GM12878 (cell line): ENCODE measurements at regions not wholly inside any gene's neighbourhood (a gene's known extent, or its start where the extent isn't known, plus 50 kb on each side); places are given as distances from the start of the nearest gene placed in this dataset.

Source experiments
- ATAC-seq: fragments of 200-7000 bp; cut with Tn5 transposase; 3 replicates; pipeline ENCODE4 v1.9.1; 2020; ENCODE audit warnings: mild to moderate bottlenecking, moderate library complexity
- BruUV-seq: library from RNA; stranded (reverse); fragments of 400-500 nt; replicated peaks from 2 replicates; lab custom pipeline; 2021; lab: Mats Ljungman, UMichigan
- CTCF ChIA-PET: fragments of 300-600 bp; sonication (Branson Sonifier 250); formaldehyde crosslinking; extraction: SDS; loops from one replicate; lab custom pipeline; 2021; ENCODE audit warnings: inconsistent platforms; lab: Yijun Ruan, JAX
- POLR2A ChIA-PET: fragments of 350-600 bp; formaldehyde crosslinking; extraction: SDS; loops from one replicate; lab custom pipeline; 2021; ENCODE audit warnings: inconsistent platforms; lab: Charles Lee
- RAD21 ChIA-PET: fragments of 300-600 bp; sonication (Branson Sonifier 250); formaldehyde crosslinking; loops from one replicate; lab custom pipeline; 2023; ENCODE audit warnings: antibody characterized with exemption; ENCODE audit not compliant: unreplicated experiment; lab: Charles Lee
- SMC1A ChIA-PET: fragments of 300-600 bp; sonication (Branson Sonifier 250); formaldehyde crosslinking; loops from one replicate; lab custom pipeline; 2023; ENCODE audit not compliant: unreplicated experiment, uncharacterized antibody; lab: Charles Lee
- DNase-seq: peaks from one replicate; pipeline ENCODE4 v3.0.0-alpha.2; 2011; ENCODE audit warnings: low read depth, low spot score
- FAIRE-seq: peaks from 3 replicates; lab custom pipeline; 2011; peaks lifted over from hg19 to GRCh38; lab: Jason Lieb, UNC
- H2AFZ ChIP-seq: 2 replicates; pipeline ENCODE4 v1.6.0; 2011; ENCODE audit warnings: low read depth, low read length, control low read depth; ENCODE audit not compliant: control insufficient read depth
- H3K27ac ChIP-seq: 2 replicates; pipeline ENCODE4 v1.5.1; 2011; ENCODE audit warnings: control low read depth; ENCODE audit not compliant: control insufficient read depth, insufficient read depth
- H3K27me3 ChIP-seq, 2 experiments: replicated peaks in 1 of 2; 2 replicates each; pipeline versions ENCODE4 v1.6.0 to v1.6.1; 2011; ENCODE audit warnings: low read length in 1 of 2; ENCODE audit not compliant: control insufficient read depth in 2 of 2, insufficient read depth in 2 of 2
- H3K36me3 ChIP-seq, 2 experiments: 2 replicates each; pipeline ENCODE4 v1.5.1; 2011; ENCODE audit warnings: low read length in 1 of 2; ENCODE audit not compliant: control insufficient read depth in 2 of 2, insufficient read depth in 2 of 2
- H3K4me1 ChIP-seq: 2 replicates; pipeline ENCODE4 v1.6.1; 2011; ENCODE audit warnings: mild to moderate bottlenecking, low read length, moderate library complexity, mixed read lengths; ENCODE audit not compliant: control insufficient read depth, insufficient read depth
- H3K4me2 ChIP-seq: 2 replicates; pipeline ENCODE4 v1.6.0; 2011; ENCODE audit warnings: control low read depth; ENCODE audit not compliant: control insufficient read depth, insufficient read depth
- H3K4me3 ChIP-seq: fragments of 200-600 bp; sonication (generic); 2 replicates; pipeline ENCODE4 v1.5.1; 2016
- H3K79me2 ChIP-seq: 2 replicates; pipeline ENCODE4 v1.6.0; 2011; ENCODE audit warnings: low read length; ENCODE audit not compliant: control insufficient read depth, insufficient read depth
- H3K9ac ChIP-seq: 2 replicates; pipeline ENCODE4 v1.8.0; 2011; ENCODE audit warnings: low read length, control low read depth, mixed read lengths; ENCODE audit not compliant: control insufficient read depth, insufficient read depth
- H3K9me3 ChIP-seq: replicated peaks from 3 replicates; pipeline ENCODE4 v1.5.1; 2011; ENCODE audit warnings: mild to moderate bottlenecking, low read length; ENCODE audit not compliant: control insufficient read depth, insufficient read depth
- H4K20me1 ChIP-seq: 2 replicates; pipeline ENCODE4 v1.6.0; 2011; ENCODE audit not compliant: control insufficient read depth, insufficient read depth
- HDGF ChIP-seq: fragments of 450-650 bp; IDR thresholded peaks from 2 replicates; pipeline ENCODE4 v1.6.1; 2016; ENCODE audit warnings: antibody characterized with exemption
- PAX5 ChIP-seq: IDR thresholded peaks from 2 replicates; pipeline ENCODE4 v1.6.1; 2011; ENCODE audit warnings: low read depth, low read length, borderline replicate concordance
- RB1 ChIP-seq: fragments of 450-650 bp; formaldehyde crosslinking; IDR thresholded peaks from 2 replicates; pipeline ENCODE4 v1.6.1; 2017; ENCODE audit warnings: mild to moderate bottlenecking, borderline replicate concordance
- TCF3 ChIP-seq: IDR thresholded peaks from 2 replicates; pipeline ENCODE4 v1.6.1; 2012; ENCODE audit warnings: low read depth, mild to moderate bottlenecking, low read length, borderline replicate concordance; ENCODE audit not compliant: insufficient read depth
- WGBS: methylation state at CpG from one replicate; pipeline ENCODE4 v1.1.6; 2016; ENCODE audit warnings: low lambda C conversion rate; ENCODE audit not compliant: insufficient replicate concordance, insufficient coverage; ENCODE audit errors: missing lambda C conversion rate; 5-methylcytosine and 5-hydroxymethylcytosine counted together
- in situ Hi-C: fragments of 300-500 bp; cut with MboI; formaldehyde crosslinking; loops from 9 replicates; pipeline ENCODE4 v1.14.3; 2018; ENCODE audit warnings: mixed read lengths
- intact Hi-C: fragments of 100-400 bp; cut with micrococcal nuclease; formaldehyde crosslinking; loops from one replicate; pipeline ENCODE4 v1.14.2; 2022; ENCODE audit not compliant: unreplicated experiment
- TF ChIP-seq, protein P1 (sequence below), 3 experiments: IDR thresholded peaks in 2 of 3; conservative IDR thresholded peaks in 1 of 3; 2 replicates each; pipeline ENCODE4 v1.5.1; 2011; ENCODE audit warnings: low read depth in 3 of 3, low read length in 3 of 3, mild to moderate bottlenecking in 3 of 3, control low read depth in 2 of 3, moderate library complexity in 2 of 3, inconsistent platforms in 1 of 3, mixed read lengths in 1 of 3; ENCODE audit not compliant: control insufficient read depth in 2 of 3, insufficient read depth in 1 of 3; ENCODE audit errors: extremely low read depth in 1 of 3
- TF ChIP-seq, protein P2 (sequence below): fragments of 450-650 bp; IDR thresholded peaks from 2 replicates; pipeline ENCODE4 v1.6.1; 2016; ENCODE audit warnings: mild to moderate bottlenecking, moderate library complexity, borderline replicate concordance
- TF ChIP-seq, protein P3 (sequence below): fragments of 150-350 bp; IDR thresholded peaks from 2 replicates; pipeline ENCODE4 v1.6.1; 2014; ENCODE audit warnings: mild to moderate bottlenecking, low read depth, low read length
- TF ChIP-seq, protein P4 (sequence below): IDR thresholded peaks from 2 replicates; pipeline ENCODE4 v1.6.1; 2011; ENCODE audit warnings: mild to moderate bottlenecking, low read depth, low read length, moderate library complexity; ENCODE audit not compliant: insufficient replicate concordance

DNA sequence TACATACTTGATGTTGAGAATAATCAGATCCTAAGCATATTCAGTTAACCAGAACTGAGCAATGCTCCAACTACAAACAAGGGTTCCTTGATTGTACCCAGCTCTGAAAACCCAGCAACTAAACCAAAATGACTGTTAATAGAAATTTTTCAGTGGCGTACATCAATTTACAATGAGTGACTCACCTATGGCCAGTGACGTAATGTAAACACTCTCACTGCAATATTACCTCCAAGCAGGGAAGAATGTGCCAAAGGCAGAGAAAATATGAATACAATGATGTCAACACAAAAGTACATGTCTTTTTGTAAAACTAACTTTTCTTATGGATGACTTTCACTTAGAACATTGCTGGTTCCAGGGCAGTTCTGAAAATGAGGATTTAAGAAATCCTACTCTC is 611.3 kb downstream of the EDEM1 start:
- no peak for ATAC-seq

DNA sequence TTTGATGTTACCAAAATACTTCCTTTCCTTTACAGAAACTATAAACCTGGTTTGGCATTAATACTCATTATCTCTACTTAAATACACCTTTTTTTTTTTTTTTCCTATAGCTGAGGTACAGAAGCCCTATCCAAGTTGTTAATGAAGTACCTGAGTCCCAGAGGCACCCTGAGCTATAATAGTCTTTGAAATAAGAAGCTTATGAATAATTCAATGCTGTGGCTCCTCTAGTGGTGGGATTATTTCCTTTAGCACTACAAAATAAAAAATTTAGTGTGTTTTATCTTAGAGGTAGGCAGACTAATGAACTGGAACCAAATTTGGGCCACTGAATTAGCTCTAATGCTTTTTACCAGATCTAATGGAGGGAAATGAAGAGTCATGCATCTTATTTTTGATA is 611.9 kb downstream of the EDEM1 start:
- no peaks in the 10 kb centered on the region for H4K20me1 ChIP-seq
- FAIRE-seq (no peak), DNase-seq (no peak), ATAC-seq (no peak)
- no peak overlapping the region for H3K27ac ChIP-seq
- no peaks in the 10 kb centered on the region for H3K9me3 ChIP-seq
- intact Hi-C loops (no loop called here), in situ Hi-C loops (no loop called here)
- H3K9ac ChIP-seq: no peak overlapping the region
- no peaks in the 10 kb centered on the region for H3K27me3 ChIP-seq
- ChIA-PET SMC1A (interaction anchor here (0.6 kb wide), 1 partner anchor 1270 kb away, joined by 3 read pairs; no protein-coding TSS in a partner anchor), CTCF (interaction anchor here (1.1 kb wide), 1 partner anchor 30 kb away, joined by 3 read pairs; no protein-coding TSS in a partner anchor), RAD21 (interaction anchor here (0.5 kb wide), 1 partner anchor 104 kb away, joined by 3 read pairs; no protein-coding TSS in a partner anchor), POLR2A (no interaction called here)
- H3K36me3 ChIP-seq: no peaks in the 10 kb centered on the region
- H3K79me2 ChIP-seq: no peaks in the 10 kb centered on the region
- BruUV-seq: no TSS peak
- no peak overlapping the region for H3K4me3 ChIP-seq
- H3K4me2 ChIP-seq: no peak overlapping the region
- H2AFZ ChIP-seq: no peak overlapping the region
- H3K4me1 ChIP-seq: no peaks in the 10 kb centered on the region
- TF ChIP-seq, protein P1, sequence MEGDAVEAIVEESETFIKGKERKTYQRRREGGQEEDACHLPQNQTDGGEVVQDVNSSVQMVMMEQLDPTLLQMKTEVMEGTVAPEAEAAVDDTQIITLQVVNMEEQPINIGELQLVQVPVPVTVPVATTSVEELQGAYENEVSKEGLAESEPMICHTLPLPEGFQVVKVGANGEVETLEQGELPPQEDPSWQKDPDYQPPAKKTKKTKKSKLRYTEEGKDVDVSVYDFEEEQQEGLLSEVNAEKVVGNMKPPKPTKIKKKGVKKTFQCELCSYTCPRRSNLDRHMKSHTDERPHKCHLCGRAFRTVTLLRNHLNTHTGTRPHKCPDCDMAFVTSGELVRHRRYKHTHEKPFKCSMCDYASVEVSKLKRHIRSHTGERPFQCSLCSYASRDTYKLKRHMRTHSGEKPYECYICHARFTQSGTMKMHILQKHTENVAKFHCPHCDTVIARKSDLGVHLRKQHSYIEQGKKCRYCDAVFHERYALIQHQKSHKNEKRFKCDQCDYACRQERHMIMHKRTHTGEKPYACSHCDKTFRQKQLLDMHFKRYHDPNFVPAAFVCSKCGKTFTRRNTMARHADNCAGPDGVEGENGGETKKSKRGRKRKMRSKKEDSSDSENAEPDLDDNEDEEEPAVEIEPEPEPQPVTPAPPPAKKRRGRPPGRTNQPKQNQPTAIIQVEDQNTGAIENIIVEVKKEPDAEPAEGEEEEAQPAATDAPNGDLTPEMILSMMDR (IDR thresholded peaks at IDR 0.05 in 2 of 3, conservative IDR thresholded peaks at IDR 0.05 in 1 of 3; ENCODE audit: control insufficient read depth in 2 of 3, extremely low read depth in 1 of 3, insufficient read depth in 1 of 3, low read depth in 3 of 3, low read length in 3 of 3): 0 out of 6 replicates have a peak, but pooled peaks of 1 of the 3 experiments have one; percentile 4
- no peak for TF ChIP-seq PAX5
- TF ChIP-seq, protein P2, sequence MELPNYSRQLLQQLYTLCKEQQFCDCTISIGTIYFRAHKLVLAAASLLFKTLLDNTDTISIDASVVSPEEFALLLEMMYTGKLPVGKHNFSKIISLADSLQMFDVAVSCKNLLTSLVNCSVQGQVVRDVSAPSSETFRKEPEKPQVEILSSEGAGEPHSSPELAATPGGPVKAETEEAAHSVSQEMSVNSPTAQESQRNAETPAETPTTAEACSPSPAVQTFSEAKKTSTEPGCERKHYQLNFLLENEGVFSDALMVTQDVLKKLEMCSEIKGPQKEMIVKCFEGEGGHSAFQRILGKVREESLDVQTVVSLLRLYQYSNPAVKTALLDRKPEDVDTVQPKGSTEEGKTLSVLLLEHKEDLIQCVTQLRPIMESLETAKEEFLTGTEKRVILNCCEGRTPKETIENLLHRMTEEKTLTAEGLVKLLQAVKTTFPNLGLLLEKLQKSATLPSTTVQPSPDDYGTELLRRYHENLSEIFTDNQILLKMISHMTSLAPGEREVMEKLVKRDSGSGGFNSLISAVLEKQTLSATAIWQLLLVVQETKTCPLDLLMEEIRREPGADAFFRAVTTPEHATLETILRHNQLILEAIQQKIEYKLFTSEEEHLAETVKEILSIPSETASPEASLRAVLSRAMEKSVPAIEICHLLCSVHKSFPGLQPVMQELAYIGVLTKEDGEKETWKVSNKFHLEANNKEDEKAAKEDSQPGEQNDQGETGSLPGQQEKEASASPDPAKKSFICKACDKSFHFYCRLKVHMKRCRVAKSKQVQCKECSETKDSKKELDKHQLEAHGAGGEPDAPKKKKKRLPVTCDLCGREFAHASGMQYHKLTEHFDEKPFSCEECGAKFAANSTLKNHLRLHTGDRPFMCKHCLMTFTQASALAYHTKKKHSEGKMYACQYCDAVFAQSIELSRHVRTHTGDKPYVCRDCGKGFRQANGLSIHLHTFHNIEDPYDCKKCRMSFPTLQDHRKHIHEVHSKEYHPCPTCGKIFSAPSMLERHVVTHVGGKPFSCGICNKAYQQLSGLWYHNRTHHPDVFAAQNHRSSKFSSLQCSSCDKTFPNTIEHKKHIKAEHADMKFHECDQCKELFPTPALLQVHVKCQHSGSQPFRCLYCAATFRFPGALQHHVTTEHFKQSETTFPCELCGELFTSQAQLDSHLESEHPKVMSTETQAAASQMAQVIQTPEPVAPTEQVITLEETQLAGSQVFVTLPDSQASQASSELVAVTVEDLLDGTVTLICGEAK: no peak
- TF ChIP-seq, protein P3, sequence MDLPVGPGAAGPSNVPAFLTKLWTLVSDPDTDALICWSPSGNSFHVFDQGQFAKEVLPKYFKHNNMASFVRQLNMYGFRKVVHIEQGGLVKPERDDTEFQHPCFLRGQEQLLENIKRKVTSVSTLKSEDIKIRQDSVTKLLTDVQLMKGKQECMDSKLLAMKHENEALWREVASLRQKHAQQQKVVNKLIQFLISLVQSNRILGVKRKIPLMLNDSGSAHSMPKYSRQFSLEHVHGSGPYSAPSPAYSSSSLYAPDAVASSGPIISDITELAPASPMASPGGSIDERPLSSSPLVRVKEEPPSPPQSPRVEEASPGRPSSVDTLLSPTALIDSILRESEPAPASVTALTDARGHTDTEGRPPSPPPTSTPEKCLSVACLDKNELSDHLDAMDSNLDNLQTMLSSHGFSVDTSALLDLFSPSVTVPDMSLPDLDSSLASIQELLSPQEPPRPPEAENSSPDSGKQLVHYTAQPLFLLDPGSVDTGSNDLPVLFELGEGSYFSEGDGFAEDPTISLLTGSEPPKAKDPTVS: no peak
- TF ChIP-seq RB1: no peak
- TF ChIP-seq, protein P4, sequence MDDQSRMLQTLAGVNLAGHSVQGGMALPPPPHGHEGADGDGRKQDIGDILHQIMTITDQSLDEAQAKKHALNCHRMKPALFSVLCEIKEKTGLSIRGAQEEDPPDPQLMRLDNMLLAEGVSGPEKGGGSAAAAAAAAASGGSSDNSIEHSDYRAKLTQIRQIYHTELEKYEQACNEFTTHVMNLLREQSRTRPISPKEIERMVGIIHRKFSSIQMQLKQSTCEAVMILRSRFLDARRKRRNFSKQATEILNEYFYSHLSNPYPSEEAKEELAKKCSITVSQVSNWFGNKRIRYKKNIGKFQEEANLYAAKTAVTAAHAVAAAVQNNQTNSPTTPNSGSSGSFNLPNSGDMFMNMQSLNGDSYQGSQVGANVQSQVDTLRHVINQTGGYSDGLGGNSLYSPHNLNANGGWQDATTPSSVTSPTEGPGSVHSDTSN: no peak

More for the DNA sequence above, 611.3 kb downstream of the EDEM1 start:
- SMC1A ChIA-PET: interaction anchor here (0.6 kb wide), 1 partner anchor 1271 kb away, joined by 3 read pairs; no protein-coding TSS in a partner anchor
- intact Hi-C loops: no loop called here
- H3K4me2 ChIP-seq: no peak overlapping the region
- in situ Hi-C loops: no loop called here
- FAIRE-seq (no peak), DNase-seq (no peak)
- H2AFZ ChIP-seq: no peak overlapping the region
- TF ChIP-seq TCF3 (no peak), HDGF (no peak)
- H3K27ac ChIP-seq: no peak overlapping the region
- no peaks in the 10 kb centered on the region for H3K79me2 ChIP-seq
- no peak overlapping the region for H3K4me3 ChIP-seq
- RAD21 ChIA-PET: no interaction called here
- no peaks in the 10 kb centered on the region for H3K4me1 ChIP-seq
- BruUV-seq: no TSS peak
- H3K36me3 ChIP-seq: no peaks in the 10 kb centered on the region
- 61% methylated on average over 2 of the region's 2 CpGs for WGBS
- no peaks in the 10 kb centered on the region for H3K9me3 ChIP-seq
- no peaks in the 10 kb centered on the region for H4K20me1 ChIP-seq
- no peak overlapping the region for H3K9ac ChIP-seq
- POLR2A ChIA-PET: no interaction called here
- no peaks in the 10 kb centered on the region for H3K27me3 ChIP-seq
- CTCF ChIA-PET: interaction anchor here (1.1 kb wide), 1 partner anchor 30 kb away, joined by 3 read pairs; no protein-coding TSS in a partner anchor
